Fibroblast of pulmonary artery (primary cell): ENCODE measurements at regions not wholly inside any gene's neighbourhood (a gene's known extent, or its start where the extent isn't known, plus 50 kb on each side); places are given as distances from the start of the nearest gene placed in this dataset.

Source experiments
- DNase-seq: peaks from one replicate; pipeline ENCODE4 v3.0.0-alpha.2; 2010; ENCODE audit warnings: low read depth
- H3K4me3 ChIP-seq: replicated peaks from 2 replicates; pipeline ENCODE4 v1.5.1; 2011; ENCODE audit warnings: low read depth, mild to moderate bottlenecking, control low read depth, low read length, moderate library complexity
- TF ChIP-seq, protein P1 (sequence below): IDR thresholded peaks from 2 replicates; pipeline ENCODE4 v1.5.1; 2011; ENCODE audit warnings: mild to moderate bottlenecking, control low read depth, low read length, inconsistent platforms; ENCODE audit errors: missing control alignments

GRCh38 chr5:91283326-91283725 is 99.8 kb downstream of the ARRDC3 start:
- no peak overlapping the region for H3K4me3 ChIP-seq
- TF ChIP-seq, protein P1, sequence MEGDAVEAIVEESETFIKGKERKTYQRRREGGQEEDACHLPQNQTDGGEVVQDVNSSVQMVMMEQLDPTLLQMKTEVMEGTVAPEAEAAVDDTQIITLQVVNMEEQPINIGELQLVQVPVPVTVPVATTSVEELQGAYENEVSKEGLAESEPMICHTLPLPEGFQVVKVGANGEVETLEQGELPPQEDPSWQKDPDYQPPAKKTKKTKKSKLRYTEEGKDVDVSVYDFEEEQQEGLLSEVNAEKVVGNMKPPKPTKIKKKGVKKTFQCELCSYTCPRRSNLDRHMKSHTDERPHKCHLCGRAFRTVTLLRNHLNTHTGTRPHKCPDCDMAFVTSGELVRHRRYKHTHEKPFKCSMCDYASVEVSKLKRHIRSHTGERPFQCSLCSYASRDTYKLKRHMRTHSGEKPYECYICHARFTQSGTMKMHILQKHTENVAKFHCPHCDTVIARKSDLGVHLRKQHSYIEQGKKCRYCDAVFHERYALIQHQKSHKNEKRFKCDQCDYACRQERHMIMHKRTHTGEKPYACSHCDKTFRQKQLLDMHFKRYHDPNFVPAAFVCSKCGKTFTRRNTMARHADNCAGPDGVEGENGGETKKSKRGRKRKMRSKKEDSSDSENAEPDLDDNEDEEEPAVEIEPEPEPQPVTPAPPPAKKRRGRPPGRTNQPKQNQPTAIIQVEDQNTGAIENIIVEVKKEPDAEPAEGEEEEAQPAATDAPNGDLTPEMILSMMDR, result no peak
- DNase-seq, result no peak

DNA sequence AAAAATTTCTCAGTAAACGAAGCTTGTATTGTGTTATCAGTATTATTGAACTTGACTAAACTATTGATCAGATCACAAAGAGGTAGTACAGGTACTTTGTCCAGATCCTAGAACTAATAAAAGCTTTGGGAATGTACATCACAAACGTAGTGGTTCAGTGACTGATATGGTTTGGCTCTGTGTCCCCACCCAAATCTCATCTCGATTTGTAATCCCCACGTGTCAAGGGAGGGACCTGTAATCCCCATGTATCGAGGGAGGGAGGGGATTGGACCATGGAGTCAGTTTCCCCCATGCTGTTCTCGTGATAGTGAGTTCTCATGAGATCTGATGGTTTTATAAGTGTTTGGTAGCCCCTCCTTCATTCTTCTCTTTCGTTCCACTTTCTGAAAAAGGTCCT is 100.9 kb downstream of the ARRDC3 start:
- TF ChIP-seq, protein P1, result no peak
- no peak for DNase-seq
- no peak overlapping the region for H3K4me3 ChIP-seq

GRCh38 chr5:91281401-91281800 is 101.7 kb downstream of the ARRDC3 start:
- peak; percentile 82 for DNase-seq
- H3K4me3 ChIP-seq, result no peak overlapping the region
- TF ChIP-seq, protein P1, result no peak

DNA sequence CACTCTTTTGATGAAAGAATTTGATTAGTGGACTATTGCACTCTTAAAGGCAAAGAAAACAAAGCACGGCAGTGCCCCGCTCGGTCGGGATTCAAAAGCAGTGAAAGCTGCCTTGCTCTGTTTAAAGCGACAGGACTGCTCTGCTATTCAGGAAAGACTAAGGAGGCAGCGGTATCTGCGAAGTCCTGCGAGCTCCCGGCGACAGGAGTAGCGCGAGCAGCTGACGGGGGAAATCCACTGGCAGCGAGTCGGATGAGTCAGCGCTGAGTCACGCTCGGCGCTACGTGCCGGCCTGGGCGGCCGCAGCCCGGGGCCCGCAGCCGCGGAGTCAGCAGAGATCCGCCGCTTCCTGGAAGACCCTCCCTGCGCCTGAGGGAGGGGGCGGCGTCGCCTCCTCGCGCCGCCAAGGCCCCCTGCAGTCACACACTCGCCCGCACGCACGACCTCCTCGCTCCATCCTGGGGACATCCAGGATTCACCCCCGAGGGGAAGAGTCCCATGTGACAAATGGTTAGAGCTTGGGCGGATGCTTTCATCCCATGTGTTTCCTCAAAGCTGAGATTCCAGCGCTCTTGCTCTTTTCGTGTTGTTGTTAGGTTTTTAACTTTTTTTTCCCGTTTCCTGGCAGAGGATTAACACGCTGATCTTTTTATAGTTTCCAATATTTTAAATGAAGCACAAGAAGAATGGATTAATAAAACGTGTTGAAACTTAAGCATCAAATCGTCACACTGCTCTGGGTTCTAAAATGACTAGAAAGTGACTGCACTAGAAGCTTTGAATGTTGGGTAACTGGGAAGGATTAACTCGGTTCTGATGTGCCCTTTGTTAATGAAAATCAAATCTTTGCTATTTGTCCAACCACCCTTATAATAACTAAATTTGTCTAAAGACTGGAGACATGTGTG is 102.5 kb downstream of the ARRDC3 start:
- DNase-seq, result peak; percentile 99
- TF ChIP-seq, protein P1, result no peak
- peak overlapping the region; percentile 52 for H3K4me3 ChIP-seq

DNA sequence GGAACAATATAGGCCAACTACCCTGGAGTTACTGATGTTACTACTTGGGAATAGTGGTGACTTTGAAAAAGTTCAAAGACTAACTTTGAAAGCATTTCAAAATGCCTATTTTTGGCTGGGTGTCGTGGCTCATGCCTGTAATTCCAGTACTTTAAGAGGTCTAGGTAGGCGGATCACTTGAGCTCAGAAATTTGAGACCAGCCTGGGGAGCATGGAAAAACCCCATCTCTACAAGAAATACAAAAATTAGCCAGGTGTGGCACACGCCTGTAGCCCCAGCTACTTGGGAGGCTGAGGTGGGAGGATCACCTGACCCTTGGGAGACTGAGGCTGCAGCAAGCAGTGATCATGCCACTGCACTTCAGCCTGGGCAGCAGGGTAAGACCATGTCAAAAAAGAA is 105.3 kb downstream of the ARRDC3 start:
- DNase-seq, result no peak
- TF ChIP-seq, protein P1, result no peak
- no peak overlapping the region for H3K4me3 ChIP-seq

GRCh38 chr5:91277093-91277626 is 106.0 kb downstream of the ARRDC3 start:
- DNase-seq, result no peak
- no peak overlapping the region for H3K4me3 ChIP-seq

More at GRCh38 chr5:91277093-91277626, 106.0 kb downstream of the ARRDC3 start:
- TF ChIP-seq, protein P1, result no peak
